Transverse colon (tissue), 4 donors: ENCODE measurements at regions not wholly inside any gene's neighbourhood (a gene's known extent, or its start where the extent isn't known, plus 50 kb on each side); places are given as distances from the start of the nearest gene placed in this dataset.

Experiments
- EP300 ChIP-seq: sonication (generic); formaldehyde crosslinking; IDR thresholded peaks from one replicate; pipeline ENCODE4 v1.6.1; 2017; ENCODE audit warnings: antibody characterized with exemption, low read depth
- POLR2A ChIP-seq: fragments of 450-650 bp; IDR thresholded peaks from one replicate; pipeline ENCODE4 v1.6.1; 2016; ENCODE audit warnings: antibody characterized with exemption, mild to moderate bottlenecking, moderate library complexity
- POLR2AphosphoS5 ChIP-seq, 3 donors: sonication (generic); formaldehyde crosslinking; IDR thresholded peaks; one replicate each; pipeline ENCODE4 v1.6.1; 2016; ENCODE audit warnings: antibody characterized with exemption in 3 of 3
- TF ChIP-seq, protein P1 (sequence below), 5 experiments: fragments of 200-600 bp in 3 of 5; fragments of 450-650 bp in 2 of 5; sonication (generic) in 3 of 5; IDR thresholded peaks; 1 replicate in 2 of 5; 2 replicates in 3 of 5; pipeline ENCODE4 v1.5.1; 2016 to 2017; ENCODE audit warnings: antibody characterized with exemption in 5 of 5, inconsistent platforms in 3 of 5, mild to moderate bottlenecking in 2 of 5, moderate library complexity in 1 of 5

DNA sequence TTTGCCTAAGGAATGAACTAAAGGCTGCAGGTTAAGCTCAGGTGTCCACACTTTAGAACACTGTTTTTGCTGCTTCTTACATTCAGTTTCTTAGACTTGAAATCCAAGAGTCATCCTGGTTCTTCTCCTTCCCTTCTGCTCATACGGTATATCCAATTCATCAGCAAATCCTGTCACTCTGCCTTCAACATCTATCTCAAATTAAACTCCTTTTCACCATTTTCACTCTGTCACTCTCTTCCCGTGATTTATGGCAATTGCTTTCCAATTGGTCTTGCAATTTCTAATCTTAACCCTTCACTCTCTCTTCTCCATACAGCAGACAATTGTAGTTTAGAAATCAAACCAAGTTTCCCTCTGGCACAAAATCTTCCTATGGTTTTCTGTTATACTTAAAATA is 182.9 kb downstream of the MRPS30 start:
- TF ChIP-seq, protein P1, sequence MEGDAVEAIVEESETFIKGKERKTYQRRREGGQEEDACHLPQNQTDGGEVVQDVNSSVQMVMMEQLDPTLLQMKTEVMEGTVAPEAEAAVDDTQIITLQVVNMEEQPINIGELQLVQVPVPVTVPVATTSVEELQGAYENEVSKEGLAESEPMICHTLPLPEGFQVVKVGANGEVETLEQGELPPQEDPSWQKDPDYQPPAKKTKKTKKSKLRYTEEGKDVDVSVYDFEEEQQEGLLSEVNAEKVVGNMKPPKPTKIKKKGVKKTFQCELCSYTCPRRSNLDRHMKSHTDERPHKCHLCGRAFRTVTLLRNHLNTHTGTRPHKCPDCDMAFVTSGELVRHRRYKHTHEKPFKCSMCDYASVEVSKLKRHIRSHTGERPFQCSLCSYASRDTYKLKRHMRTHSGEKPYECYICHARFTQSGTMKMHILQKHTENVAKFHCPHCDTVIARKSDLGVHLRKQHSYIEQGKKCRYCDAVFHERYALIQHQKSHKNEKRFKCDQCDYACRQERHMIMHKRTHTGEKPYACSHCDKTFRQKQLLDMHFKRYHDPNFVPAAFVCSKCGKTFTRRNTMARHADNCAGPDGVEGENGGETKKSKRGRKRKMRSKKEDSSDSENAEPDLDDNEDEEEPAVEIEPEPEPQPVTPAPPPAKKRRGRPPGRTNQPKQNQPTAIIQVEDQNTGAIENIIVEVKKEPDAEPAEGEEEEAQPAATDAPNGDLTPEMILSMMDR (IDR thresholded peaks at IDR 0.05) = no peak
- TF ChIP-seq POLR2A (no peak), POLR2AphosphoS5 (IDR thresholded peaks at IDR 0.05) (no peak), EP300 (no peak)
